ENCODE measurements at regions not wholly inside any gene's neighbourhood (a gene's known extent, or its start where the extent isn't known, plus 50 kb on each side); places are given as distances from the start of the nearest gene placed in this dataset.

GRCh38 chr6:22980446-22980845, 411.1 kb downstream of the HDGFL1 start:
- Histone ChIP-seq H3K9ac (ENCODE audit: low read length in 3 of 3) (no peak overlapping the region), H3K4me3 (ENCODE audit: low read length in 3 of 3) (no peak overlapping the region), H3K27me3 (ENCODE audit: control insufficient read depth, insufficient read depth, low read length) (no peaks in the 10 kb centered on the region), H3K36me3 (ENCODE audit: control insufficient read depth in 2 of 3, insufficient read depth in 3 of 3, low read length in 3 of 3) (no peaks in the 10 kb centered on the region), H3K9me3 (ENCODE audit: control insufficient read depth in 2 of 3, insufficient read depth in 1 of 3, low read length in 3 of 3) (no peaks in the 10 kb centered on the region), H3K27ac (ENCODE audit: low read depth in 2 of 2, low read length in 2 of 2) (no peak overlapping the region), H3K4me1 (ENCODE audit: control insufficient read depth in 2 of 3, insufficient read depth in 2 of 3, low read depth in 1 of 3, low read length in 3 of 3) (no peaks in the 10 kb centered on the region)
- DNase-seq: no peak
- no peak for TF ChIP-seq CTCF (IDR thresholded peaks at IDR 0.05; ENCODE audit: borderline replicate concordance, extremely low read depth, insufficient read depth)
- intact Hi-C loops (cut with DNase I): no loop called here
- FAIRE-seq: no peak

DNA sequence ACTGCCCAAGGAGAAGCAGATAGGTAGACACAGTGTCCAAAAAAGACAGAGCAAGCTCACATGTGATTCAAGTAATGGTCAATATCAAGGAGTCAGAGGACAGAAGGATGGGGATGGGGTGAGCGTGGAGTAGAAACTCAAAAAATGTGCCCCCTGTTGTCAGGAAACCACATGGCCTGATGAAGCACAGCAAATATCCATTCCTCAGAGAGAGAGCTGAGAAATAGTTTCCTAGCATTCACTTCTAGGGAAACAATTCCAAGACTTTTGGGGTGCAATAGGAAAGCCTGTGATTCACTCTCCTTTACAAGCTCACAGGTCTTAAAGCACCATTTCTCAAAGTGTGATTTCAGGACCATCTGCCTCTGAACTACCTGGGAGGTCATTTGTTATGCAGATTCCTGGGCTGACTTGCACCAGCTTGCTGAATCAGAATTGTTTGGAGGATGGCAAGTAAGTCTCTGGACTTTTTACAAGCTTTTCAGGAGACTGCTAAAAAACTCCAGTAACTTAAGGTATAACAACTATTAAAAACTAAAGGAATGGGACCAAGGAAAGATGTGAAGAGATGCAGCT, 432.8 kb downstream of the HDGFL1 start:
- H3K9ac ChIP-seq (ENCODE audit: low read length in 3 of 3): no peak overlapping the region
- H3K9me3 ChIP-seq (ENCODE audit: control insufficient read depth in 2 of 3, insufficient read depth in 1 of 3, low read length in 3 of 3): no peaks in the 10 kb centered on the region
- no peak for TF ChIP-seq CTCF (IDR thresholded peaks at IDR 0.05; ENCODE audit: borderline replicate concordance, extremely low read depth, insufficient read depth)
- H3K36me3 ChIP-seq (ENCODE audit: control insufficient read depth in 2 of 3, insufficient read depth in 3 of 3, low read length in 3 of 3): no peaks in the 10 kb centered on the region
- H3K4me3 ChIP-seq (ENCODE audit: low read length in 3 of 3): no peak overlapping the region
- FAIRE-seq: no peak
- peak in 1 of 5 donors; percentile 30 for DNase-seq
- H3K27me3 ChIP-seq (ENCODE audit: control insufficient read depth, insufficient read depth, low read length): no peaks in the 10 kb centered on the region
- H3K27ac ChIP-seq (ENCODE audit: low read depth in 2 of 2, low read length in 2 of 2): no peak overlapping the region
- H3K4me1 ChIP-seq (ENCODE audit: control insufficient read depth in 2 of 3, insufficient read depth in 2 of 3, low read depth in 1 of 3, low read length in 3 of 3): no peaks in the 10 kb centered on the region
- intact Hi-C loops (cut with DNase I): no loop called here

DNA sequence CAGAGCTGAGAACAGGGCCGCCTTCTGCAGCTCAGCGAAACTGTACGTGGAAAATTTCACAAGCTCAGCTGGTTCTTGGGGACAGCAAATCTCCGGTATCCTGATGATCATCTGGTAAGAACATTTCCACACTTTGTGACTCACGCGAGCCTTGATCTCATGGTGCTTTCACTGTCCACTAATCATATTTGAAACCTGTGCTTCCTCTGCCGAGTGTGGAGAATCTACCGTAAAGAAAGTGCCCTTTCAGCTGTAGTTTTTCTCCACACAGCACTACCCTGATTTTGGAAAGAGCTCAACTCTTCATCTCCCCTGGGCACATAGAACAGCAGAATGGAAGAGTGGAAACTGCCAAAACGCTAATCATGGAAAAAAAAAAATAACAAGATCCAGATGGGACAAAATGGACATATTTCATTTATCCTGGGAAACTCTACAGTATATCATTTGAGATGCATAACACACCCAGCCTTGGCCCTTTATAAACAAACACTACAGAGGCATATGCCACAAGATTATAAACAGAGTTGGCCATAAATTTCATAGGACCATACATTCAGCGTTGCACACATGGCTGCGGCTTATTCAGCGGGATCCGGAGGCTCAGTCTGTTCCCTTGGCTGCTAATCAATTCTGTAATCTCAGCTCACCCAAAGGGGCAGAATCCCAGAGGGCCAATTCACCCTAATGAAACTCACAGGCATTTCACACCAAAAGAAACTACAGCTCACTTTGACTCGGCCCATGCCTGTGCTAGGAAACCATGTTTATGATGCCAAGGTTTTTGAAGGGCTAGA, 434.5 kb downstream of the HDGFL1 start:
- Histone ChIP-seq H3K36me3 (ENCODE audit: control insufficient read depth in 2 of 3, insufficient read depth in 3 of 3, low read length in 3 of 3) (no peaks in the 10 kb centered on the region), H3K4me3 (ENCODE audit: low read length in 3 of 3) (no peak overlapping the region), H3K27me3 (ENCODE audit: control insufficient read depth, insufficient read depth, low read length) (no peaks in the 10 kb centered on the region), H3K9ac (ENCODE audit: low read length in 3 of 3) (no peak overlapping the region), H3K9me3 (ENCODE audit: control insufficient read depth in 2 of 3, insufficient read depth in 1 of 3, low read length in 3 of 3) (no peaks in the 10 kb centered on the region), H3K27ac (ENCODE audit: low read depth in 2 of 2, low read length in 2 of 2) (no peak overlapping the region), H3K4me1 (ENCODE audit: control insufficient read depth in 2 of 3, insufficient read depth in 2 of 3, low read depth in 1 of 3, low read length in 3 of 3) (no peaks in the 10 kb centered on the region)
- intact Hi-C loops (cut with DNase I): no loop called here
- no peak for TF ChIP-seq CTCF (IDR thresholded peaks at IDR 0.05; ENCODE audit: borderline replicate concordance, extremely low read depth, insufficient read depth)
- FAIRE-seq (no peak), DNase-seq (peak in 2 of 5 donors; percentile 27)
